SJCRH30 (cell line): ENCODE measurements at regions not wholly inside any gene's neighbourhood (a gene's known extent, or its start where the extent isn't known, plus 50 kb on each side); places are given as distances from the start of the nearest gene placed in this dataset.

Experiments
- DNase-seq, 2 experiments: peaks; one replicate each; pipeline ENCODE4 v3.0.0-alpha.2; 2015 to 2020
- H3K27ac ChIP-seq: fragments of 250-450 bp; sonication (Bioruptor Pico); 2 replicates; pipeline ENCODE4 v1.5.1; 2020; ENCODE audit warnings: mild to moderate bottlenecking, moderate library complexity
- H3K27me3 ChIP-seq: fragments of 250-450 bp; sonication (Bioruptor Pico); 2 replicates; pipeline ENCODE4 v1.5.1; 2020; ENCODE audit warnings: mild to moderate bottlenecking, moderate library complexity
- H3K36me3 ChIP-seq: fragments of 250-450 bp; sonication (Bioruptor Pico); 2 replicates; pipeline ENCODE4 v1.5.1; 2020; ENCODE audit warnings: mild to moderate bottlenecking, moderate library complexity
- H3K4me1 ChIP-seq: fragments of 250-450 bp; sonication (Bioruptor Pico); 2 replicates; pipeline ENCODE4 v1.5.1; 2020; ENCODE audit warnings: mild to moderate bottlenecking, moderate library complexity
- H3K4me3 ChIP-seq: fragments of 250-450 bp; sonication (Bioruptor Pico); 2 replicates; pipeline ENCODE4 v1.5.1; 2020; ENCODE audit warnings: mild to moderate bottlenecking, moderate library complexity
- H3K9me3 ChIP-seq: fragments of 250-450 bp; sonication (Bioruptor Pico); replicated peaks from 2 replicates; pipeline ENCODE4 v1.5.1; 2020; ENCODE audit warnings: mild to moderate bottlenecking, moderate library complexity

DNA sequence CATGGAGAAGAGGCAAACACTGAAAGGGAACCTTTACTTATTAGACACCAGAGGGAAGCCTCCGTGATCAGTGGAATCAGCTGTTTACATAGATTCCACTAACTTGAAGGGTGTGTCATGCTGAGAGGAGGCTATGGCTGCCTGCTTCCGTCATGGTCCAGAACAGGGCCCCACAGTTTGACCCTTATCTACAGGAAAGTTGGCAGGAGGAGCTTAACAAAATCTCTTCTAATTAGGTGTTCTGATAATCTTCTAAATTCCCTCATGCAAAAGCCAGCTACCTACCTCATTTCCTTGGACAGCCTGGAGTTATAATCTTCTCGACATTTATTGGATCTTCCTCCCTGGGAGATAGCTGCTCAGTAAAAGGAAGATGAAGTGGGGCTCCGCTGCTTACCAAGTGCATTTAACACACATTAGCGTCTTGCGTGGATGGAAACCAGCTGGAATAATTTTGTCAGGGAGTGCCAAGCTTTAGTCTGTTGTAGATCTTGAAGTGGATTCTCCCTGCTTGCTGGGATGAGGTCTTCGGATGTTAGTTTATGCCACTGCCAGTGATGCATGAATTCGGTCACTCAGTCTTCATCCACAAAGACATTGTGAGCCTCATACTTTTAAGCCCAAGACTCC, 171.0 kb downstream of the PAH start:
- no peaks in the 10 kb centered on the region for H3K9me3 ChIP-seq
- H3K27ac ChIP-seq, result no peak overlapping the region
- no peak for DNase-seq
- H3K4me1 ChIP-seq, result no peaks in the 10 kb centered on the region
- H3K36me3 ChIP-seq, result no peaks in the 10 kb centered on the region
- no peak overlapping the region for H3K4me3 ChIP-seq
- H3K27me3 ChIP-seq, result no peaks in the 10 kb centered on the region

- Histone ChIP-seq H3K9me3 (no peaks in the 10 kb centered on the region), H3K27ac (no peak overlapping the region), H3K4me3 (no peak overlapping the region), H3K4me1 (no peaks in the 10 kb centered on the region), H3K36me3 (no peaks in the 10 kb centered on the region), H3K27me3 (no peaks in the 10 kb centered on the region)
- DNase-seq, result no peak
Observed at GRCh38 chr12:102741196-102741595, 175.8 kb downstream of the PAH start.

- Histone ChIP-seq H3K4me1 (no peaks in the 10 kb centered on the region), H3K27me3 (no peaks in the 10 kb centered on the region), H3K4me3 (no peak overlapping the region), H3K27ac (no peak overlapping the region), H3K36me3 (no peaks in the 10 kb centered on the region), H3K9me3 (no peaks in the 10 kb centered on the region)
- DNase-seq, result peak in 1 of 2 experiments; percentile 36
Observed at GRCh38 chr12:102740141-102740955, 176.7 kb downstream of the PAH start.

GRCh38 chr12:102736328-102736727, 180.7 kb downstream of the PAH start:
- Histone ChIP-seq H3K36me3 (no peaks in the 10 kb centered on the region), H3K4me1 (no peaks in the 10 kb centered on the region), H3K4me3 (no peak overlapping the region), H3K9me3 (no peaks in the 10 kb centered on the region), H3K27me3 (no peaks in the 10 kb centered on the region), H3K27ac (no peak overlapping the region)
- no peak for DNase-seq

GRCh38 chr12:102735104-102735503, 181.9 kb downstream of the PAH start:
- no peaks in the 10 kb centered on the region for H3K9me3 ChIP-seq
- H3K27ac ChIP-seq, result no peak overlapping the region
- no peak for DNase-seq
- H3K4me1 ChIP-seq, result no peaks in the 10 kb centered on the region
- no peak overlapping the region for H3K4me3 ChIP-seq
- H3K36me3 ChIP-seq, result no peaks in the 10 kb centered on the region
- H3K27me3 ChIP-seq, result no peaks in the 10 kb centered on the region

DNA sequence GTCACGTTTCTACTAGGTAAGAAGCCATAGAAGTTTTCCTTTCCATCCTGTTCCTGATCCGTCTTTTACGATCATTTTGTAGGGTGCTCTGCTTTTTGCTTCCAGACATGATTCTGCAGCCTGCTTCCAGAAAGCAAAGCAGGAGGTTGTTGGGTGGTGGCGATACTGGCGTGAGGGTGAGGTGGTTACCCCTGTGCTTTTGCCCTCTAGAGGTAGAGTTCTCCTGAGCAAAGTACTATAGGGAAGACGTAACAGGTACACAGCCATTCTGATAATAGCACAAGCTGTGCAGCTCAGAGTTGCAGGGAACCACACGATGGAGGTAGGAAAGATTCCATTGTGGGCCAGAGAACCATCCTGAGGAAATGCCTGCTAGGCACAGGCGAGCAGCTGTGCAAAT, 186.0 kb downstream of the PAH start:
- no peaks in the 10 kb centered on the region for H3K4me1 ChIP-seq
- no peak overlapping the region for H3K27ac ChIP-seq
- H3K9me3 ChIP-seq, result no peaks in the 10 kb centered on the region
- no peak overlapping the region for H3K4me3 ChIP-seq
- DNase-seq, result no peak
- no peaks in the 10 kb centered on the region for H3K27me3 ChIP-seq
- no peaks in the 10 kb centered on the region for H3K36me3 ChIP-seq

DNA sequence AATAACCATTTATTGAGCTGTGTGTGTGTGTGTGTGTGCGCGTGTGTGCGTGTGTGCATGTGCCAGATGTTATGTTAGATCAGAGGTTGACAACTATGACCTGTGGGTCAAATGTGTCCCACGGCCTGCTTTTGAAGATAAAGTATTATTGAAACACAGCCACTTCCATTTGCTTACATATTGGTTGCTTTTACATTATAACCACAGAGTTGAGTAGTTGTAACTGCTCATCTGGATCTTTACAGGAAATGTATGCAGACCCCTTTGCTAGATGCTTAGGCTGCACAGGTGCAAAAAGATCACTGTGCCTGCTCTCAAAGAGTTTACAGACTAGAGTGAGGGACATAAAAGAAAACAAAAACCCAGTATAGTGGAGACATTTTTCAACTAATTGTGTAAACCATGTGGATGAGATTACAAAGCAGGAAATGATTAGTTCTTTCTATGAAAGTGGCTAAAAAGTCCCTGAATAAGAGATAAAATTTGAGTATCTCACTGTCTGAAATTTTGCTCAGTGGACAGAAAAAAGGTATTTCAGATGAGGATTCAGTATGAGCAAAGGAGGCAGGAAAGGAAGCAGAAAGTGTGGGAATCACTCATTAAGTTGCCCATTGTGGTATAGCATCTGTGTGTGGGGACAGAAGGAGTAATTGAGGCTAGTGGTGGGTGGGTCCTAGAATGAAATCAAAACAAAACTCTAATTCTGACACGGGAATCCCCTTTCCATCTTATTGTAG, 188.4 kb downstream of the PAH start:
- Histone ChIP-seq H3K9me3 (no peaks in the 10 kb centered on the region), H3K27ac (no peak overlapping the region)

DNA sequence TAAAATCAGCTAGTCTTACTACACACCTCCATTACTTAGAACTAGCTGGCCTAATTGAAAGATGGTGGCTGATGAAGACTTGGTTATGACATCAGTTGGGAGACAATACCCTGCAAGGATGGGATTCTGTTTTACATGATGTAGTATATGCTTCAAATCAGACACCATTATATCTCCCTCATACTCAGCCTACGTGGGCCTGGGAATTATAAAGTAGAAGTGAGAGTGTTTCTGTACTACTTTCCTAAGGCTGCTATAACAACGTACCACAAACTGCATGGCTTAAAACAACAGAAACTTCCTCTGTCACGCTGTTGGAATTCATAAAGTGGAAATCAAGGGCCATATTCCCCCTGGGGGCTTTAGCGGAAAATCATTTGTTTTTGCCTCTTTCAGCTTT, 190.4 kb downstream of the PAH start:
- Histone ChIP-seq H3K4me1 (no peaks in the 10 kb centered on the region), H3K27me3 (no peaks in the 10 kb centered on the region), H3K27ac (no peak overlapping the region), H3K36me3 (no peaks in the 10 kb centered on the region), H3K4me3 (no peak overlapping the region), H3K9me3 (no peaks in the 10 kb centered on the region)
- peak in 1 of 2 experiments; percentile 3 for DNase-seq

More for the DNA sequence above, 188.4 kb downstream of the PAH start:
- Histone ChIP-seq H3K27me3 (no peaks in the 10 kb centered on the region), H3K4me3 (no peak overlapping the region), H3K36me3 (no peaks in the 10 kb centered on the region), H3K4me1 (no peaks in the 10 kb centered on the region)
- DNase-seq, result no peak

DNA sequence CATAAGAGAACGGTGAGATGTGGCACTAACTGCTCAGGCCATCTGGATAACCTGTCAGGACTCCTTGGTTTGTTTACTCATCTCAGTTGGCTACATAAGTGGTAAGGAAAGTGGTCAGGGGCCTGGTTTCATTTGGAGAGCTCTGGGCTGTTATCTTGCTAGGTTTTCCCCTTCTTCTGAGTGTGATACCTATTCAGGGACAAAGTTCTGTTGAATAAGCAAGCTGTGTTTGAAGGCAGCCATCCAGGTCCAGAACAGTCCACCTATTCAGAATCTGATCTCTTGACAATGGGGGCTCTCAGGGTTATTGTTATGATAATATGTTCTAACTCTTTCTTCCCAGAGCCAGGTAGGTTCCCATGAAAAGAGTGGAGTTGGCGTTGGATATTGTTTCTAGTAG, 194.9 kb downstream of the PAH start:
- no peaks in the 10 kb centered on the region for H3K4me1 ChIP-seq

GRCh38 chr12:102708108-102708507, 208.9 kb downstream of the PAH start:
- Histone ChIP-seq H3K4me1 (no peaks in the 10 kb centered on the region), H3K9me3 (no peaks in the 10 kb centered on the region), H3K4me3 (no peak overlapping the region), H3K27me3 (no peaks in the 10 kb centered on the region), H3K36me3 (no peaks in the 10 kb centered on the region), H3K27ac (no peak overlapping the region)
- DNase-seq, result no peak

More for the DNA sequence above, 194.9 kb downstream of the PAH start:
- no peak overlapping the region for H3K4me3 ChIP-seq
- H3K27me3 ChIP-seq, result no peaks in the 10 kb centered on the region
- H3K9me3 ChIP-seq, result no peaks in the 10 kb centered on the region
- no peak overlapping the region for H3K27ac ChIP-seq
- H3K36me3 ChIP-seq, result no peaks in the 10 kb centered on the region
- DNase-seq, result no peak

- peak; percentile 27 to 73 for DNase-seq
- H3K4me1 ChIP-seq, result no peaks in the 10 kb centered on the region
- H3K9me3 ChIP-seq, result no peaks in the 10 kb centered on the region
- no peaks in the 10 kb centered on the region for H3K36me3 ChIP-seq
- no peaks in the 10 kb centered on the region for H3K27me3 ChIP-seq
- no peak overlapping the region for H3K27ac ChIP-seq
- H3K4me3 ChIP-seq, result no peak overlapping the region
Observed at GRCh38 chr12:102702447-102703114, 214.5 kb downstream of the PAH start.

GRCh38 chr12:102696045-102696444, 215.7 kb upstream of the IGF1 start:
- Histone ChIP-seq H3K36me3 (no peaks in the 10 kb centered on the region), H3K9me3 (no peaks in the 10 kb centered on the region), H3K4me3 (no peak overlapping the region), H3K27ac (no peak overlapping the region), H3K27me3 (no peaks in the 10 kb centered on the region), H3K4me1 (no peaks in the 10 kb centered on the region)
- DNase-seq, result no peak

GRCh38 chr12:102694903-102695302, 214.5 kb upstream of the IGF1 start:
- DNase-seq, result no peak
- Histone ChIP-seq H3K4me3 (no peak overlapping the region), H3K9me3 (no peaks in the 10 kb centered on the region), H3K36me3 (no peaks in the 10 kb centered on the region), H3K4me1 (no peaks in the 10 kb centered on the region), H3K27me3 (no peaks in the 10 kb centered on the region), H3K27ac (no peak overlapping the region)

- no peaks in the 10 kb centered on the region for H3K4me1 ChIP-seq
- no peak overlapping the region for H3K27ac ChIP-seq
- no peak for DNase-seq
- H3K4me3 ChIP-seq, result no peak overlapping the region
- H3K9me3 ChIP-seq, result no peaks in the 10 kb centered on the region
- H3K27me3 ChIP-seq, result no peaks in the 10 kb centered on the region
- H3K36me3 ChIP-seq, result no peaks in the 10 kb centered on the region
Observed at GRCh38 chr12:102691773-102692555, 211.6 kb upstream of the IGF1 start.
